ENCODE measurements at regions not wholly inside any gene's neighbourhood (a gene's known extent, or its start where the extent isn't known, plus 50 kb on each side); places are given as distances from the start of the nearest gene placed in this dataset.

DNA sequence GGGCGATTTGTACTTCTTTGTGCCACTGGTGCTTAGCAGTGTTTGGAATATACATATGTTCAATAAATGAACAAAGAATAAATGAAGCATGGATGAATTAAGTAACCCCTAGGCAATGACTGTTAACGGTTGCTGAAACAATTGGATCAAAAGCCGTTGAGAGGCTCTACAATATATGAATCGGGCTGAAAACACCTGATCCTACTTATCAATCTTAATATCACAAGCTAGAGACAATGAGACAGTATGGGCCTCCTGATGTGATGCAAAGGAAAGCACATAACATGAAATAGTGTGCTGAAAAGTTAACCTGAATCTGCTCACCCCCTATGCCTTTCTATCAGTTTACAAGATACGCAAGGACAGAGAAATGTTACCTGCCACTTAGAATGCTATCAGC lies 410.3 kb upstream of the RGMB start:
- TF ChIP-seq, protein P1, sequence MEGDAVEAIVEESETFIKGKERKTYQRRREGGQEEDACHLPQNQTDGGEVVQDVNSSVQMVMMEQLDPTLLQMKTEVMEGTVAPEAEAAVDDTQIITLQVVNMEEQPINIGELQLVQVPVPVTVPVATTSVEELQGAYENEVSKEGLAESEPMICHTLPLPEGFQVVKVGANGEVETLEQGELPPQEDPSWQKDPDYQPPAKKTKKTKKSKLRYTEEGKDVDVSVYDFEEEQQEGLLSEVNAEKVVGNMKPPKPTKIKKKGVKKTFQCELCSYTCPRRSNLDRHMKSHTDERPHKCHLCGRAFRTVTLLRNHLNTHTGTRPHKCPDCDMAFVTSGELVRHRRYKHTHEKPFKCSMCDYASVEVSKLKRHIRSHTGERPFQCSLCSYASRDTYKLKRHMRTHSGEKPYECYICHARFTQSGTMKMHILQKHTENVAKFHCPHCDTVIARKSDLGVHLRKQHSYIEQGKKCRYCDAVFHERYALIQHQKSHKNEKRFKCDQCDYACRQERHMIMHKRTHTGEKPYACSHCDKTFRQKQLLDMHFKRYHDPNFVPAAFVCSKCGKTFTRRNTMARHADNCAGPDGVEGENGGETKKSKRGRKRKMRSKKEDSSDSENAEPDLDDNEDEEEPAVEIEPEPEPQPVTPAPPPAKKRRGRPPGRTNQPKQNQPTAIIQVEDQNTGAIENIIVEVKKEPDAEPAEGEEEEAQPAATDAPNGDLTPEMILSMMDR (IDR thresholded peaks at IDR 0.05; ENCODE audit: low read length): no peak
- TF ChIP-seq EZH2 (IDR thresholded peaks at IDR 0.05; ENCODE audit: borderline replicate concordance, low read length): no peak

Data from OCI-LY1 (cell line).